Activated naive CD4-positive, alpha-beta T cell treated with anti-CD3 and anti-CD28 coated beads, Interleukin-2, amount 50 U/mL, for 24 hours (primary cell): ENCODE measurements at regions not wholly inside any gene's neighbourhood (a gene's known extent, or its start where the extent isn't known, plus 50 kb on each side); places are given as distances from the start of the nearest gene placed in this dataset.
"Not testable (repeated sequence)": the region's sequence is repeated elsewhere in the genome, so short reads cannot be mapped to it uniquely, and the experiment has no call there.

Source experiments
- H3K27ac Mint-ChIP-seq: one replicate; pipeline ENCODE4 v1.8.0; 2021; ENCODE audit warnings: mild to moderate bottlenecking, mixed read lengths
- H3K27me3 Mint-ChIP-seq: one replicate; pipeline ENCODE4 v1.8.0; 2021; ENCODE audit warnings: mixed read lengths
- H3K36me3 Mint-ChIP-seq: one replicate; pipeline ENCODE4 v1.8.0; 2021; ENCODE audit warnings: mixed read lengths
- H3K4me1 Mint-ChIP-seq: one replicate; pipeline ENCODE4 v1.8.0; 2021; ENCODE audit warnings: mixed read lengths
- H3K4me3 Mint-ChIP-seq: one replicate; pipeline ENCODE4 v1.8.0; 2021; ENCODE audit warnings: mild to moderate bottlenecking, mixed read lengths
- H3K9me3 Mint-ChIP-seq: one replicate; pipeline ENCODE4 v1.8.0; 2021; ENCODE audit warnings: mixed read lengths

GRCh38 chr7:84906889-84907288, 280.0 kb downstream of the SEMA3D start:
- Mint-ChIP-seq H3K27me3 (no peaks in the 10 kb centered on the region), H3K36me3 (no peaks in the 10 kb centered on the region)

GRCh38 chr7:84904561-84904960, 282.3 kb downstream of the SEMA3D start:
- no peaks in the 10 kb centered on the region for H3K27me3 Mint-ChIP-seq
- no peaks in the 10 kb centered on the region for H3K9me3 Mint-ChIP-seq
- H3K27ac Mint-ChIP-seq = no peak overlapping the region
- H3K4me1 Mint-ChIP-seq = no peaks in the 10 kb centered on the region
- no peak overlapping the region for H3K4me3 Mint-ChIP-seq
- H3K36me3 Mint-ChIP-seq = no peaks in the 10 kb centered on the region

More at GRCh38 chr7:84906889-84907288, 280.0 kb downstream of the SEMA3D start:
- no peaks in the 10 kb centered on the region for H3K9me3 Mint-ChIP-seq
- H3K27ac Mint-ChIP-seq = no peak overlapping the region
- H3K4me3 Mint-ChIP-seq = no peak overlapping the region
- H3K4me1 Mint-ChIP-seq = no peaks in the 10 kb centered on the region

GRCh38 chr7:84901366-84901765, 285.5 kb downstream of the SEMA3D start:
- Mint-ChIP-seq H3K4me3 (no peak overlapping the region), H3K27me3 (no peaks in the 10 kb centered on the region), H3K4me1 (no peaks in the 10 kb centered on the region), H3K27ac (no peak overlapping the region), H3K9me3 (no peaks in the 10 kb centered on the region), H3K36me3 (no peaks in the 10 kb centered on the region)

GRCh38 chr7:84900215-84900614, 286.6 kb downstream of the SEMA3D start:
- no peak overlapping the region for H3K4me3 Mint-ChIP-seq
- H3K27ac Mint-ChIP-seq = no peak overlapping the region
- H3K36me3 Mint-ChIP-seq = no peaks in the 10 kb centered on the region
- H3K9me3 Mint-ChIP-seq = no peaks in the 10 kb centered on the region
- H3K4me1 Mint-ChIP-seq = no peaks in the 10 kb centered on the region
- no peaks in the 10 kb centered on the region for H3K27me3 Mint-ChIP-seq

GRCh38 chr7:84895563-84895962, 291.3 kb downstream of the SEMA3D start:
- Mint-ChIP-seq H3K27me3 (no peaks in the 10 kb centered on the region), H3K36me3 (no peaks in the 10 kb centered on the region), H3K27ac (no peak overlapping the region), H3K4me1 (no peaks in the 10 kb centered on the region), H3K9me3 (no peaks in the 10 kb centered on the region), H3K4me3 (no peak overlapping the region)

GRCh38 chr7:84883570-84883969, 303.3 kb downstream of the SEMA3D start:
- not testable (repeated sequence) for H3K4me3 Mint-ChIP-seq, H3K27me3 Mint-ChIP-seq, H3K27ac Mint-ChIP-seq, H3K36me3 Mint-ChIP-seq, H3K4me1 Mint-ChIP-seq, H3K9me3 Mint-ChIP-seq

- not testable (repeated sequence) for H3K27ac Mint-ChIP-seq, H3K9me3 Mint-ChIP-seq, H3K36me3 Mint-ChIP-seq, H3K4me1 Mint-ChIP-seq, H3K4me3 Mint-ChIP-seq, H3K27me3 Mint-ChIP-seq
Observed at GRCh38 chr7:84880326-84880997, 306.4 kb downstream of the SEMA3D start.

GRCh38 chr7:84879570-84880325, 307.1 kb downstream of the SEMA3D start:
- no peak overlapping the region for H3K4me3 Mint-ChIP-seq
- H3K36me3 Mint-ChIP-seq = no peaks in the 10 kb centered on the region
- no peak overlapping the region for H3K27ac Mint-ChIP-seq
- no peaks in the 10 kb centered on the region for H3K4me1 Mint-ChIP-seq
- H3K9me3 Mint-ChIP-seq = no peaks in the 10 kb centered on the region
- H3K27me3 Mint-ChIP-seq = no peaks in the 10 kb centered on the region

- Mint-ChIP-seq H3K36me3 (no peaks in the 10 kb centered on the region), H3K9me3 (no peaks in the 10 kb centered on the region), H3K27ac (no peak overlapping the region), H3K4me3 (no peak overlapping the region), H3K4me1 (no peaks in the 10 kb centered on the region), H3K27me3 (no peaks in the 10 kb centered on the region)
Observed at GRCh38 chr7:84877943-84878570, 308.8 kb downstream of the SEMA3D start.

GRCh38 chr7:84876061-84876821, 310.6 kb downstream of the SEMA3D start:
- Mint-ChIP-seq H3K4me1 (no peaks in the 10 kb centered on the region), H3K4me3 (no peak overlapping the region), H3K27me3 (no peaks in the 10 kb centered on the region), H3K9me3 (peaks cover 7% of the 10 kb centered on the region), H3K27ac (no peak overlapping the region), H3K36me3 (no peaks in the 10 kb centered on the region)

GRCh38 chr7:84865560-84865959, 321.3 kb downstream of the SEMA3D start:
- no peaks in the 10 kb centered on the region for H3K9me3 Mint-ChIP-seq
- no peak overlapping the region for H3K4me3 Mint-ChIP-seq
- no peaks in the 10 kb centered on the region for H3K36me3 Mint-ChIP-seq
- H3K4me1 Mint-ChIP-seq = no peaks in the 10 kb centered on the region
- H3K27ac Mint-ChIP-seq = no peak overlapping the region
- H3K27me3 Mint-ChIP-seq = peaks cover 3% of the 10 kb centered on the region

GRCh38 chr7:84857336-84857735, 329.5 kb downstream of the SEMA3D start:
- Mint-ChIP-seq H3K36me3 (no peaks in the 10 kb centered on the region), H3K27me3 (no peaks in the 10 kb centered on the region), H3K27ac (no peak overlapping the region), H3K4me1 (no peaks in the 10 kb centered on the region), H3K9me3 (peaks cover 5% of the 10 kb centered on the region), H3K4me3 (no peak overlapping the region)

- H3K27ac Mint-ChIP-seq = no peak overlapping the region
- H3K36me3 Mint-ChIP-seq = no peaks in the 10 kb centered on the region
- no peaks in the 10 kb centered on the region for H3K4me1 Mint-ChIP-seq
- H3K27me3 Mint-ChIP-seq = no peaks in the 10 kb centered on the region
- H3K4me3 Mint-ChIP-seq = no peak overlapping the region
- H3K9me3 Mint-ChIP-seq = peaks cover 5% of the 10 kb centered on the region
Observed at GRCh38 chr7:84855758-84856157, 331.1 kb downstream of the SEMA3D start.

- not testable (repeated sequence) for H3K4me1 Mint-ChIP-seq, H3K9me3 Mint-ChIP-seq, H3K27me3 Mint-ChIP-seq, H3K36me3 Mint-ChIP-seq, H3K4me3 Mint-ChIP-seq, H3K27ac Mint-ChIP-seq
Observed at GRCh38 chr7:84848974-84849372, 337.9 kb downstream of the SEMA3D start.

- Mint-ChIP-seq H3K4me3 (no peak overlapping the region), H3K27ac (no peak overlapping the region), H3K9me3 (no peaks in the 10 kb centered on the region), H3K36me3 (no peaks in the 10 kb centered on the region), H3K27me3 (no peaks in the 10 kb centered on the region), H3K4me1 (no peaks in the 10 kb centered on the region)
Observed at GRCh38 chr7:84848219-84848973, 338.5 kb downstream of the SEMA3D start.
